ENCODE measurements at regions not wholly inside any gene's neighbourhood (a gene's known extent, or its start where the extent isn't known, plus 50 kb on each side); places are given as distances from the start of the nearest gene placed in this dataset.

DNA sequence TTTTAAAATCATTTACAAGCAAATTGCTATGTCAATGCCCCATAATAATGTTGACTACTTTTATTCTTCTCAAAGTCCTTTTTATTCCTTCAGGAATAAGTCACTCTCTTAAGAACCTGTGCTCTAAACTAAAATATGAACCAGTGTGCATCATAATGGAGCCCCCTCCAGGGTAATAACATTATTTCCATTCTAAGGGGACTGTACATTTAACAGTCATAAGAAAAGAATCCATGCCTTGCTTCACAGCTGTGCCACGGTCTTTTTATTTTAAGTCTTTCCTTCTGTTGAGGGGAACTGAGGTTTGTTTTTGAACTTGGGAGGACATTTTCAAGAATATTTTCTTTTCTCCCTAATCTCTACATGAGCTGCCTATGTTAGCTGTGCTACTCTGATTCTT, 297.6 kb downstream of the MAN2A1 start:
- Histone ChIP-seq H2AFZ (replicated peaks; ENCODE audit: low read length, poor library complexity) (no peak overlapping the region), H3K18ac (ENCODE audit: low read depth, low read length) (no peak overlapping the region), H3K27me3 (ENCODE audit: control insufficient read depth, insufficient read depth, low read length) (no peaks in the 10 kb centered on the region), H2BK120ac (ENCODE audit: low read depth, low read length) (no peak overlapping the region), H3K9ac (ENCODE audit: low read depth, low read length) (no peak overlapping the region), H2BK20ac (ENCODE audit: low read depth, low read length) (no peak overlapping the region), H3K14ac (replicated peaks; ENCODE audit: low read depth, low read length) (no peak overlapping the region), H2AK5ac (ENCODE audit: low read depth, low read length) (no peak overlapping the region), H3K4me2 (ENCODE audit: low read depth, low read length) (no peak overlapping the region), H3K36me3 (ENCODE audit: control insufficient read depth, insufficient read depth, low read length) (no peaks in the 10 kb centered on the region), H2BK5ac (ENCODE audit: low read depth, low read length, poor library complexity, severe bottlenecking) (no peak overlapping the region), H3K4me1 (ENCODE audit: control insufficient read depth, insufficient read depth, low read length) (no peaks in the 10 kb centered on the region), H3K9me1 (ENCODE audit: insufficient read depth, low read length) (no peaks in the 10 kb centered on the region), H3K79me1 (ENCODE audit: low read depth in 1 of 2, low read length in 2 of 2) (no peaks in the 10 kb centered on the region), H4K91ac (ENCODE audit: insufficient read depth, low read depth, low read length) (no peak overlapping the region), H3K9me3 (ENCODE audit: control insufficient read depth, insufficient read depth, low read length) (no peaks in the 10 kb centered on the region), H3K4me3 (ENCODE audit: insufficient read depth, low read depth, low read length) (no peak overlapping the region), H3K56ac (ENCODE audit: extremely low read depth, insufficient read depth, low read length) (no peak overlapping the region), H3K27ac (ENCODE audit: insufficient read depth, low read length) (no peak overlapping the region), H2BK15ac (ENCODE audit: low read depth, low read length) (no peak overlapping the region), H4K20me1 (ENCODE audit: insufficient read depth, low read length) (no peaks in the 10 kb centered on the region), H4K8ac (ENCODE audit: low read depth in 2 of 2, low read length in 2 of 2) (no peak overlapping the region), H4K5ac (ENCODE audit: low read depth, low read length) (no peak overlapping the region), H2AK9ac (replicated peaks; ENCODE audit: low read depth, low read length, poor library complexity) (no peak overlapping the region), H3K23ac (ENCODE audit: low read depth, low read length) (no peak overlapping the region), H3K4ac (ENCODE audit: low read depth, low read length) (no peak overlapping the region)
- ATAC-seq (ENCODE audit: low read depth), result no peak
- DNase-seq, result no peak
- POLR2A ChIA-PET (ENCODE audit: unreplicated experiment), result no interaction called here
- CTCF ChIA-PET, result no interaction called here
- dilution Hi-C loops (cut with HindIII; ENCODE audit: low sequenced_read_pairs, unreplicated experiment), result no loop called here
- TF ChIP-seq MAZ (IDR thresholded peaks at IDR 0.05; ENCODE audit: borderline replicate concordance, low read depth, low read length), result no peak
- no CpG with 5 or more reads among the region's 1 CpG for WGBS, 2 experiments (ENCODE audit: extremely low coverage in 2 of 2, insufficient read length in 1 of 2)
- intact Hi-C loops (cut with micrococcal nuclease), result no loop called here
- in situ Hi-C loops (cut with MboI; ENCODE audit: low sequenced_read_pairs), result no loop called here
- no TSS peak for BruUV-seq (replicated peaks)

Measured in IMR-90 (cell line).